NCI-H82 treated with DMSO at 0.1 percent for 48 hours (cell line): ENCODE measurements at regions not wholly inside any gene's neighbourhood (a gene's known extent, or its start where the extent isn't known, plus 50 kb on each side); places are given as distances from the start of the nearest gene placed in this dataset.
"Not testable (repeated sequence)": the region's sequence is repeated elsewhere in the genome, so short reads cannot be mapped to it uniquely, and the experiment has no call there.

Experiments used
- DNase-seq: peaks from one replicate; lab custom pipeline; 2025; ENCODE audit not compliant: unreplicated experiment; lab: John Stamatoyannopoulos, UW

- no peak for DNase-seq
Observed at GRCh38 chr2:174697255-174697654, 67.0 kb downstream of the CHRNA1 start.

- DNase-seq, result no peak
Observed at GRCh38 chr2:174694920-174695319, 69.4 kb downstream of the CHRNA1 start.

- DNase-seq, result no peak
Observed at GRCh38 chr2:174694196-174694878, 69.9 kb downstream of the CHRNA1 start.

- DNase-seq, result no peak
Observed at GRCh38 chr2:174693344-174693743, 70.9 kb downstream of the CHRNA1 start.

- DNase-seq, result no peak
Observed at GRCh38 chr2:174692256-174692919, 71.9 kb downstream of the CHRNA1 start.

GRCh38 chr2:174691201-174691779 lies 73.0 kb downstream of the CHRNA1 start:
- DNase-seq, result no peak

- DNase-seq, result no peak
Observed at GRCh38 chr2:174690026-174690425, 74.2 kb downstream of the CHRNA1 start.

- DNase-seq, result no peak
Observed at GRCh38 chr2:174688079-174688478, 76.2 kb downstream of the CHRNA1 start.

- DNase-seq, result no peak
Observed at GRCh38 chr2:174686430-174686829, 77.8 kb downstream of the CHRNA1 start.

- no peak for DNase-seq
Observed at GRCh38 chr2:174683392-174683759, 80.9 kb downstream of the CHRNA1 start.

GRCh38 chr2:174682578-174683391 lies 81.5 kb downstream of the CHRNA1 start:
- DNase-seq, result no peak

GRCh38 chr2:174682007-174682577 lies 82.2 kb downstream of the CHRNA1 start:
- no peak for DNase-seq

- DNase-seq, result peak; percentile 38
Observed at GRCh38 chr2:174681099-174682006, 82.9 kb downstream of the CHRNA1 start.

- no peak for DNase-seq
Observed at GRCh38 chr2:174680221-174680620, 82.6 kb upstream of the WIPF1 start.

GRCh38 chr2:174678395-174678794 lies 80.8 kb upstream of the WIPF1 start:
- no peak for DNase-seq

- no peak for DNase-seq
Observed at GRCh38 chr2:174675615-174676014, 78.0 kb upstream of the WIPF1 start.

GRCh38 chr2:174673876-174674275 lies 76.3 kb upstream of the WIPF1 start:
- DNase-seq, result no peak

- DNase-seq, result no peak
Observed at GRCh38 chr2:174673440-174673839, 75.8 kb upstream of the WIPF1 start.

GRCh38 chr2:174671532-174671931 lies 73.9 kb upstream of the WIPF1 start:
- DNase-seq, result not testable (repeated sequence)

- DNase-seq, result no peak
Observed at GRCh38 chr2:174670446-174670845, 72.8 kb upstream of the WIPF1 start.
